Endothelial cell of umbilical vein (primary cell): ENCODE measurements at regions not wholly inside any gene's neighbourhood (a gene's known extent, or its start where the extent isn't known, plus 50 kb on each side); places are given as distances from the start of the nearest gene placed in this dataset.

Experiments used
- BruUV-seq: library from RNA; stranded (reverse); fragments of 400-500 nt; replicated peaks from 2 replicates; lab custom pipeline; 2021; lab: Mats Ljungman, UMichigan
- CTCF ChIA-PET: fragments of 300-600, 350-600 bp; sonication (Branson Sonifier 250); formaldehyde crosslinking; loops from one replicate; lab custom pipeline; 2021; ENCODE audit warnings: antibody characterized with exemption, inconsistent platforms; lab: Charles Lee
- POLR2A ChIA-PET: fragments of 300-600, 350-600 bp; sonication (Branson Sonifier 250); formaldehyde crosslinking; loops from one replicate; lab custom pipeline; 2021; ENCODE audit warnings: antibody characterized with exemption, inconsistent platforms; lab: Charles Lee
- DNase-seq: peaks from one replicate; pipeline ENCODE4 v3.0.0-alpha.2; 2011; ENCODE audit warnings: low read depth, low spot score
- FAIRE-seq: peaks from 2 replicates; lab custom pipeline; 2011; peaks lifted over from hg19 to GRCh38; lab: Jason Lieb, UNC
- H2AFZ ChIP-seq: 2 replicates; pipeline ENCODE4 v1.6.0; 2012; ENCODE audit warnings: low read depth, low read length, control low read depth, inconsistent platforms
- H3K27ac ChIP-seq: 2 replicates; pipeline ENCODE4 v1.5.1; 2011; ENCODE audit warnings: low read depth, mild to moderate bottlenecking, control low read depth, low read length, moderate library complexity; ENCODE audit not compliant: insufficient read depth
- H3K27me3 ChIP-seq, 2 experiments: 2 replicates each; pipeline versions ENCODE4 v1.6.0 to v1.6.1; 2011; ENCODE audit warnings: low read length in 2 of 2, mixed read lengths in 1 of 2; ENCODE audit not compliant: control insufficient read depth in 2 of 2, insufficient read depth in 2 of 2
- H3K36me3 ChIP-seq, 2 experiments: 2 replicates in 1 of 2; 3 replicates in 1 of 2; pipeline ENCODE4 v1.5.1; 2011; ENCODE audit warnings: low read length in 2 of 2, mild to moderate bottlenecking in 1 of 2, moderate library complexity in 1 of 2; ENCODE audit not compliant: control insufficient read depth in 2 of 2, insufficient read depth in 2 of 2; ENCODE audit errors: extremely low read depth in 1 of 2
- H3K4me1 ChIP-seq: 3 replicates; pipeline ENCODE4 v1.5.1; 2011; ENCODE audit warnings: mild to moderate bottlenecking, low read length; ENCODE audit not compliant: control insufficient read depth, insufficient read depth; ENCODE audit errors: extremely low read depth
- H3K4me2 ChIP-seq: 2 replicates; pipeline ENCODE4 v1.6.1; 2011; ENCODE audit warnings: low read length, control low read depth, mixed read lengths; ENCODE audit not compliant: insufficient read depth
- H3K4me3 ChIP-seq, 3 experiments: fragments of 200-600 bp in 1 of 3; sonication (generic), shearing (Covaris generic) in 1 of 3; replicated peaks in 1 of 3; 2 replicates each; pipeline ENCODE4 v1.5.1; 2011 to 2016; ENCODE audit warnings: control low read depth in 3 of 3, low read length in 3 of 3, mild to moderate bottlenecking in 2 of 3, inconsistent platforms in 1 of 3, low read depth in 1 of 3, moderate library complexity in 1 of 3; ENCODE audit not compliant: insufficient read depth in 1 of 3
- H3K79me2 ChIP-seq: 2 replicates; pipeline ENCODE4 v1.6.0; 2012; ENCODE audit warnings: low read length, inconsistent platforms; ENCODE audit not compliant: control insufficient read depth, insufficient read depth
- H3K9ac ChIP-seq: replicated peaks from 2 replicates; pipeline ENCODE3; 2011; ENCODE audit warnings: low read length, control low read depth; ENCODE audit not compliant: insufficient read depth; ENCODE audit errors: extremely low read depth
- H3K9me1 ChIP-seq: replicated peaks from 3 replicates; pipeline ENCODE4 v1.6.0; 2011; ENCODE audit warnings: mild to moderate bottlenecking, low read length; ENCODE audit not compliant: control insufficient read depth, insufficient read depth; ENCODE audit errors: extremely low read depth
- H3K9me3 ChIP-seq: replicated peaks from 2 replicates; pipeline ENCODE4 v1.5.1; 2012; ENCODE audit warnings: low read length, inconsistent platforms; ENCODE audit not compliant: control insufficient read depth, insufficient read depth
- H4K20me1 ChIP-seq: replicated peaks from 2 replicates; pipeline ENCODE3; 2011; ENCODE audit warnings: mild to moderate bottlenecking, low read length; ENCODE audit not compliant: control insufficient read depth, insufficient read depth; ENCODE audit errors: extremely low read depth
- CTCF ChIP-seq, 2 donors: IDR thresholded peaks; 1 replicate in 1 of 2; 2 replicates in 1 of 2; pipeline ENCODE4 v1.5.1; 2011; ENCODE audit warnings: low read length in 2 of 2, mild to moderate bottlenecking in 2 of 2, moderate library complexity in 2 of 2, control low read depth in 1 of 2, inconsistent platforms in 1 of 2, low read depth in 1 of 2; ENCODE audit not compliant: insufficient read depth in 1 of 2; ENCODE audit errors: extremely low read depth in 1 of 2
- EZH2 ChIP-seq: IDR thresholded peaks from 2 replicates; pipeline ENCODE4 v1.6.1; 2012; ENCODE audit warnings: borderline replicate concordance, low read depth, mild to moderate bottlenecking, moderate library complexity, low read length, inconsistent platforms; ENCODE audit not compliant: severe bottlenecking
- FOS ChIP-seq: IDR thresholded peaks from 2 replicates; pipeline ENCODE4 v1.6.1; 2011; ENCODE audit warnings: mild to moderate bottlenecking, low read length, moderate library complexity, borderline replicate concordance; ENCODE audit not compliant: insufficient read depth
- GATA2 ChIP-seq: IDR thresholded peaks from 2 replicates; pipeline ENCODE4 v1.7.0; 2011; ENCODE audit warnings: low read depth, mild to moderate bottlenecking, moderate library complexity, mixed read lengths, low read length; ENCODE audit not compliant: insufficient read length, insufficient read depth
- JUN ChIP-seq: IDR thresholded peaks from 2 replicates; pipeline ENCODE4 v1.6.1; 2011; ENCODE audit warnings: borderline replicate concordance, low read depth; ENCODE audit not compliant: insufficient read length, insufficient read depth
- MAX ChIP-seq: IDR thresholded peaks from 2 replicates; pipeline ENCODE4 v1.6.1; 2011; ENCODE audit not compliant: insufficient read depth, insufficient read length
- MYC ChIP-seq: IDR thresholded peaks from one replicate; pipeline ENCODE4 v1.6.1; 2011; ENCODE audit warnings: mild to moderate bottlenecking, low read depth, low read length
- POLR2A ChIP-seq: IDR thresholded peaks from 2 replicates; pipeline ENCODE4 v1.6.1; 2012; ENCODE audit warnings: low read depth, mild to moderate bottlenecking, control low read depth, low read length
- POLR2AphosphoS5 ChIP-seq: IDR thresholded peaks from 2 replicates; pipeline ENCODE4 v1.6.1; 2012; ENCODE audit warnings: low read depth, mild to moderate bottlenecking, control low read depth, low read length, moderate library complexity; ENCODE audit not compliant: insufficient read depth
- dilution Hi-C: fragments of 300-500 bp; cut with MboI; formaldehyde crosslinking; loops from one replicate; pipeline ENCODE4 v1.15.0; 2019; ENCODE audit warnings: low sequenced_read_pairs; ENCODE audit not compliant: extremely low pct_ligation_motif_present
- intact Hi-C: fragments of 100-400 bp; cut with micrococcal nuclease; formaldehyde crosslinking; loops from one replicate; pipeline ENCODE4 v1.10.0; 2022

GRCh38 chr11:69559181-69559580 is 77.7 kb downstream of the LINC01488 start:
- H3K27me3 ChIP-seq = peaks cover 0 to 3% of the 10 kb centered on the region in 2 experiments
- no peaks in the 10 kb centered on the region for H3K9me1 ChIP-seq
- POLR2A ChIA-PET = no interaction called here
- no peaks in the 10 kb centered on the region for H3K9me3 ChIP-seq
- H3K36me3 ChIP-seq = no peaks in the 10 kb centered on the region
- no peaks in the 10 kb centered on the region for H3K4me1 ChIP-seq
- dilution Hi-C loops (no loop called here), intact Hi-C loops (no loop called here)
- no peak for DNase-seq
- H4K20me1 ChIP-seq = no peaks in the 10 kb centered on the region
- no peak for FAIRE-seq
- no peak overlapping the region for H3K27ac ChIP-seq
- CTCF ChIA-PET = no interaction called here
- no peak overlapping the region for H3K4me3 ChIP-seq
- no TSS peak for BruUV-seq
- H3K4me2 ChIP-seq = no peak overlapping the region
- TF ChIP-seq MAX = no peak
- no peak for TF ChIP-seq CTCF (IDR thresholded peaks at IDR 0.05; ENCODE audit: extremely low read depth in 1 of 2, insufficient read depth in 1 of 2, low read depth in 1 of 2, low read length in 2 of 2)
- no peak for TF ChIP-seq POLR2A
- no peak for TF ChIP-seq MYC
- TF ChIP-seq JUN = no peak
- TF ChIP-seq EZH2 = no peak
- TF ChIP-seq POLR2AphosphoS5 = no peak
- TF ChIP-seq GATA2 = no peak
- TF ChIP-seq FOS = no peak
- no peak overlapping the region for H2AFZ ChIP-seq
- no peak overlapping the region for H3K9ac ChIP-seq
- no peaks in the 10 kb centered on the region for H3K79me2 ChIP-seq
